Medulla oblongata (tissue), 1 donor: ENCODE measurements at regions not wholly inside any gene's neighbourhood (a gene's known extent, or its start where the extent isn't known, plus 50 kb on each side); places are given as distances from the start of the nearest gene placed in this dataset.
A peak's percentile ranks its signal among the peaks of the same experiment; 100 is the strongest.
"Not testable (repeated sequence)": the region's sequence is repeated elsewhere in the genome, so short reads cannot be mapped to it uniquely, and the experiment has no call there.

Experiments used
- DNase-seq: peaks from one replicate; pipeline ENCODE4 v3.0.0-alpha.2; 2015; ENCODE audit errors: extremely low spot score

DNA sequence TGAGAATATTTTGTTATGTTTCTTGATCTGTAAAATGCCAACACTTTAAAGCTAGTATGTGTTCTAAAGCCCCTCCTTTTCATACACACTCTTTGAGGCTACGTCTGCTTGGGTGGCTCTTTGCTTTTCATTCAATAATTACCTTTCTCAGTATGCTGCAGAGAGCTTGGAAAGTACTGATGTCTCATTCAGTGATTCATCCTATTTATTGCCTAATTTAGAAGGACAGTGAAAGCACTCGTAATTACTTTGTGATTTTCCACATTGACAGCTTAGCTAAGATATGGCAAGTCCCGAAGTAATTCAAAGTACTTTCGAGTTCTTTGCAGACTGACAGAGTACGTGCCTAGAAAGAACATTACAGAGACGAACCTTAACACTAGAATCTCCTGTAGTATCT, 57.2 kb downstream of the BMP15 start:
- no peak for DNase-seq

DNA sequence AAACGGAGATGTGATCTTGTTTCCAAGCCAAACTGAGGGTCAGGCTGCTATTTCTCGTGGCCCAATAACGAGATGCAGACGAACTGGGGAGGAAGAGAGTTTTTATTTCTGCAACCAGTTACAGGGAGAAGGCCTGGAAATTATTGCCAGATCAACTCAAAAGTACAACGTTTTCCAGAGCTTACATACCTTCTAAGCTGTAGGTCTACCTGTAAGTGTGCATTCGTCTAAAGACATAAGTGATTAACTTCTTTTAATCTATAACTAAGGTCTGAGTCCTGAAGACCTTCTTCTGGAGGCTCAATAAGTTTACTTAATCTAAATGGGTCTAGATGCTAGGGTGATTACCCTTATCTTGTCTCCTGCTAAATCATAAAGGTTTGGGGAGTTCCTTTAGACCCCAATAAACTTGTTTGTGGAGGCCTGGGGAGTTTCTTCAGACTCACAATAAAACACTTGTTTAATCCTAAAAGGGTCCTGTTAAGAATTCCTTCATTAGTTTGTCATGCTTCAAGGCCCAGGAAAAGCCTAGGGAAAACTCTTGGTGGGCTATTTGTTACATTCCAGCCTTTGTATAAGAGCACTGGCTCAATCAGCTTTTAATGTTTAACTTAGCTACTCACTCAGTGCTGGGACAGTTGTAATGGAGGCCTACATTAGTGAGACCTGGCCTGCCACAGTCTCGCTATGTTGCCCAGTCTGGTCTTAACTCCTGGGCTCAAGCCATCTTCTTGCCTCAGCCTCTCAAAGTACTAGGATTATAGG, 58.5 kb downstream of the BMP15 start:
- not testable (repeated sequence) for DNase-seq

DNA sequence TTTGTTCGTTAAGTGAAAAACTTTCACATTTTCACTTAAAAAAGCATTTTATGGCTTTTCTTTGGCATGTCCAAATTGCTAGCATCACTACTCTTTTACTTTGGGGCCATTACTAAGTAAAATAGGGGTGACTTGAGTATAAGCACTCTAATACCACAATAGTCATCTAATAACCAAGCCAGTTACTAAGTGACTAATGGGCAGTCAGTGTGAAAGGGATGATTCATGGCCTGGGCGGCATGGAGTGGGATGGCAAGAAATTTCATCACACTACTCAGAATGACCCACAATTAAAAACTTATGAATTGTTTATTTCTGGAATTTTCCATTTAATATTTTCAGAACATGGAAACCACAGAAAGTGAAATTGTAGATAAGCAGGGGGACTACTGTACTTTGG, 60.9 kb downstream of the BMP15 start:
- no peak for DNase-seq

DNA sequence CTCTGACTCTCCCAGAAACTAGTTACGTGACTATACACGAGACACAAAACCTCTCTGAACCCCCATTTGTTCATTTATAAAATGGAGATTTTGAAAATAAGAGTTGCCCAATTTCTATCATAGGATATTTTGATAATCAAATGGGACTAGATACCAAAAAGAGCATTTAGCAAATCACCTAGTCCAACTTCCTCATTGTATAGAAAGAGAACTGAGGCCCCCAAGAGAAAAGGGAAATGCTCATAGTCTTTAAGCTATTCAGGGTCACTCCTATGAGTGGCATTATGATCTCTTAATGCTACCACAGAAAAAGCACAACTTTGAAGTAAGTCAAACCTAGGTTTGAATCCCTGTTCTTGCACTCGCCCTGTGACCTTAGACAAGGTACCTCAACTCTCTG, 62.7 kb downstream of the BMP15 start:
- DNase-seq: no peak

DNA sequence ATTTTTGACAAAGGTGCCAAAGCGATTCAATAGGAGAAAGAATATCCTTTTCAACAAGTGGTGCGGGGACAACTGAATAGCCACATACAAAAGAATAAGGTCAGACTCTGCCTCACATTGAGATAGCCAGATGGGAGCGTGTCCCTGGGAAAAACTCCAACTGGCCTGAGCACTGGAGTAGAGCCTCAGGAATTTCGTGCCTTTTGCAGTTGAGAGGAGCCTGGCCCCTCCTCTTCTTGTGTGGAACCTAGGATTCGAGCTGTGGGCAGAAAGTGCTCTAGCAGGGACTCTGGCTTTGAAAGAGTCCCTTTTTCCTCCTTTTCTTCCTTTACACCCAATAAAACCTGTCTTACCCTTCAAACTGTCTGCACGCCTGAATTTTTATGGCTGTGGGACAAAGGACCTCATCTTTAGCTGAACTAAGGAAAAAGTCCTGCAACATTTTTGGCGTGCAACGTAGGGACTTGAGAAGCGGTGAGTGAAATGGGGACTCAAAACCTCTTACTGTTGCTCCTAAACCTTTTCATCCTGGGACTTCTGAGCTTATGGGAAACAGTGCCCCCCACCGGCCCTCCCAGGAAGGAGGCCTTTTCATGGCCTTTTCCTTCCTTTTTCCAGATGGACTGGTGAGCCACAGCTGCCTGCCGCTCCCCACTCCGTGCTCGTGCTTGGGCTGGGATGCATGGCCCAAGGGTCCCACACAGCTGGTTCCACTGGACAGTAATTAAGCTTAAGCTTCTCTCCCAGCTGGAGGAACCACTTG, 68.6 kb downstream of the BMP15 start:
- no peak for DNase-seq

DNA sequence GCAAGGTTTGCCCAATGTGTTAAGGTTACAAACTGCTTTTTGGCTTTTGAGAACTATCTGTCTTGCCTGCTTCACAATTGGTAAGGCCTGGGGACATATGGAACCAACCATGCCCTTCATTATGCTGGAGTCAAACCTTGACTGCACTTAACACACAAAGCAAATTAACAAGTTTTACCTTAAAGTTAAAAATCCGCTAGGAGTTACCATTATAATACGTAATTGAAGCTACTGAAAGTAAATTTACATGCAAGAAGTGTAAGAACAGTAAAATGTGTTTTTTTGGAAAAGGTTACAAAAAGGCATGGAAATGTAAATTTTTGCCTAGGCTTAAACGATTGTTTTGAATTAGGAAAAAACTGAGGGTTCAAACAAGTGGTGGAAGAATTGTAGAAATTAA, 69.7 kb downstream of the BMP15 start:
- DNase-seq: no peak

DNA sequence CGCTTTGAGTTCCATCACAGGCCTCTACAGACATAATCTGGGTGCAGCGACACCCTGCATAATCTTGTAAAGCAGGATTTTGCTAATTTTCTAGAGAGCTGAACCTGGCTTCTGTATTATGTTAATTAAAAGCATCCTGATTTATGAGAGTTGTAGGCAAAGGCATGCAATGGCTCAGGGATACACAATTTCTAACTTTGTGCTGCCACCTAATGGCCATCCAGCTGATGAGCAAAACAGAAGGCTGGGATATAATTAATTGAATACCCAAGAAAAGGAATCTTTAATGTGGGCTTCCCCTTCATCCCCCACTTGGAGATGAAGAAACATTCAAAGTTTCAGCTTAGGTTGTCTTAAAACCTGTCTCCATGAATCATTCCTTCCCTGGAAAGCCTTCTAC, 78.1 kb downstream of the BMP15 start:
- peak; percentile 37 for DNase-seq

DNA sequence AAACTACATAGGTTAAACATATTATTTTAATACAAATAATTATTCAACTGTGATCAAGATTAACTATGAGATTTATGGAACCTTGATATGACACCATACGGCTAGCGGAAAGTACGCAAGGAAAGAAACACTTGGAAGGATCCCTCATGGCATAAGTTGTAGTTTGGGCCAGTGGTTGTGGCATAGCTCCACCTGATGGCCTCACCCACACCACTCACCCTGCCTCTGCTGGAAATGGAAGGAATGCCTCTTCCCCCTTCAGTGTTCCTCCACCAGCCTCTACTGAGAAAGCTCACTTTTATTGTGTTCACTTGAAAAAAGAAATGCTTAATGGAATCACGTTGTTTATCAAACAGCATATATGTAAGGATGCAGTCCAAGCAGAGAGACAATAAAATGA, 86.4 kb downstream of the BMP15 start:
- DNase-seq: no peak

DNA sequence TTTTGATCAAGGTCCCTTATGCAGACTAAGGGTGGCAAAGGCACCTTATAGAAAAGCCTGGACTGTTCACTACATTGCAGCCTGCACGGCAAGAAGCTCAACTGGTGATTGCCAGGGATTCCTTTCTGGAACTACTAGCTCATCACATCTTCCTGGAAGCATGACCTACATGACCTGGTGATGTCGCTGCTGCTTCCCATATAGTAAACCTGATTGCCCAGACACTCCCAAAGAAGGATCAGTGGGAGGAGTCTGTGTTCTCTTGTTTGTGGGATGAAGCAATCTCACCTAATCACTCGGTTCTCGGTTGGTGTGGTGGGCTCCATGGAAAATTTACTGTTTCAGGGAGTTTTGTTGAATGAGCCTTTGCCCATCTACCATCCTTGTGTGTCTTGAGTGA, 89.8 kb downstream of the BMP15 start:
- DNase-seq: not testable (repeated sequence)

DNA sequence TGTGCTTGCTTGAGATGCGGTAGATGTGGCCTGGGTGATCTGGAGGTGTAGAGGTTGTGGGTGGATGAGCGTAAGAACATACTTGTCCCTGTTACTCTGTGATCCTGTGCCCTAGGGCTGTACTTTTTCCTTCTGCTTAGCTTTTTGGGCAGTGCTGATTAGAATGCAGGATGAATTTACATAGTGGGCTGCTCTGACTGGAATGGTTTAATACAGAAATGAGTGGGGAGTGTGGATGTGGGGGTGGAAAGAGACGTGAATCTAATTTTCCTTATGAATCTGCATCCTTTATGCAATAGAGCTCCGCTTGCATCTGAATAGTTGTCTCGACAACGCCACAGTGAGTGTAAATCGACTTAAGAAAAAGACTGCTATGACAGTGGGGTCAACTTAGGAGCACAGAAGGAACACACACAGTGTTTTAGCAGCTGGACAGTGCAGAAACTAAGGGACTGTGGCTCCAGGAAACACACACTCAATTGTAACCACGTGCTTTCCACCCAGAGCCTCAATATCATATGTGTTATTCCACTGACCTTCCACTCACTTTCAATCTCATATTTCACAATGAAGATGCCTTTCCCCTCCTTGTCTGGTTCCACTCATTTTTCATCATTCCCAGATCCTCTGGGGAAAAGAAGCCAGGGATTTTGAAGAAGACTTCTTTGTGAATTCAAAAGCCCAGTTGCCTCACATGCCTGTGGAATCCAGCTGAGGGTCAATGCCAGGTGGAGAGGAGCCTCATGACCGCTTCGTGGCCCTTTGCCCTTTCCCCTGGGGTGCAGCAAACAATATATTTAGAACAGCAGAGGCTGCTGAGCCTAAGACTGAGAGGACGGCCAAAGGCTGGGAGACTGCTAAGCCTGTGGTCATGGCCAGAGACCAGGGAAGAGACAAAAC, 91.4 kb downstream of the BMP15 start:
- DNase-seq: not testable (repeated sequence)

DNA sequence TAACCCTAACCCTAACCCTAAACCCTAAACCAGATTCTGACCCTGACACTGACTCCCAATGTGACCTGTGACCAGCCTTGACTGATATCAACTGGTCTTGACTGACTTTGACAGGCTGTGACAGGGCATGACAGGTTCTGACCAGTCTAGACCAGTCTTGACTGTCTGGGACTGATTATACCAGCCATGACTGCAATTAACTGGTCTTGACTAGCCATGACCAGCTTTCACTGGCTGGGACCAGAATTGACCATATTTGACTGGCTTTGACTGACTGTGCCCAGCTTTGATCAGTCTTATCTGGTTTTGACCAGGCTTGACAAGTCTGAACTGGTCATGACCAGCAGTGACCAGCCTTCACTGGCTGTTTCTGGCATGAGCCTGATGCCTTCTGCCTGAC, 95.5 kb downstream of the BMP15 start:
- no peak for DNase-seq

DNA sequence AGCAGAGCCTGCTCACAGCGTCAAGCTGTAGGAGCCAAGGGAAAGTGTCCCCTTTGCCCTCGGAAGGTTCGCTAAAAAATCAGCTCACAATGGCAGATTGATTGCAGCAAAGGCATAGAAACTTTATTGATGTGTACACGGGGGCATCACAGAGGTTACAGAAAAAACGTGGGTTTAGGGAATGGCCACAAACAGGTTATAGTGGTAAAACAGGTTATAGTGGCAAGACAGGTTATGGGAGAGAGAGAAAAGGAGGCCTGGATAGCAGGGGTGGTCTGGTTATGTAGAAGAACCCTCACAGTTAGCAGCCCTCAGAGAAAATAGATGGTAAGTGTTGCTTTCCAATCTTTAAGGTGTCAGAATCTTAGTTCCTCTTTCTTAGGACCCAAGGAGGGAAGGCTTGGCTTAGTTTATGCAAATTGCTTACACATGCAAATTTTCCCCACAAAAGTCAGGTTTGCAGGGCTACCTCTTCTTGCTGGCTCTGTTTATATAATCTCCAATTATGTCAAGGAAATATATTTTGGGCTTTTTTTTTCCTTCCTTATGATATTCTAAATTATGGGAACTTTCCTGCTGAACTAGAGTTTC, 113.7 kb downstream of the BMP15 start:
- DNase-seq: no peak

DNA sequence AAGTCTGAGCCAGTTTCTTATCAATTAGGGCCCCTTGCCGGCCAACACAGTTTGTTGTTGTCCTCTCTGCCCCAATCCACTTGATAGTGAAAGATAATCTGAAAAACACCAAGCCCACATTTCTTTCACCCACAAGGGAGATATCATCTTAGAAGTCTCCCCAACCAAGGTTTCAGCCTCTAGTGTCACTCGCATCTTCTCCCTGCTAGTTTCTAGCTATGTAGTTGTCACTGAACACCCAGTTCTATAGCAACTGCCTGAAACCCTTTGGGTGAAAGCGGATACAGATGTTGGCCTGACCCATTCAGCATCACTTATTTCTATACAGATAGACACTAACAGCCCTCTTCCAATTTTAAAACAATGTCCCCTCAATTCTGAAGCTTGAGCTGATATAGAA, 116.3 kb downstream of the BMP15 start:
- DNase-seq: no peak

DNA sequence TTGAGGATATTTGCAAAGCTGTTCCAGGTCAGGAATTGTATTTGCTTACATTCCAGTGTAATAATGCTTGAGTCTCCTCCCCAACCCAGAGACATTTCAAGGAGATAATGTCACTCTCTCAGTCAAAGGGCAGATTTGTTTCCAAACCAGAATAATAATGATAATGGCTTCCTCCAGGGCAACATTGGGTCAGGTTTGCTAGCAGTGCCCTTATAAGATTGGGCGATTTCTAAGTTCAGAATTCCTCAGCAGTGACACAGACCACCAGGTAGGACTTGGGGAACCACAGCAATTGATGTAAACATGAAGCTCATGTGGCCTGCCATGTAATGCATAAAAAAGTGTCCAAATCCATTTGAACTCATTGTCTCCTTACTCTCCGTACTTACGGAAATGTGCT, 125.2 kb downstream of the BMP15 start:
- DNase-seq: no peak

DNA sequence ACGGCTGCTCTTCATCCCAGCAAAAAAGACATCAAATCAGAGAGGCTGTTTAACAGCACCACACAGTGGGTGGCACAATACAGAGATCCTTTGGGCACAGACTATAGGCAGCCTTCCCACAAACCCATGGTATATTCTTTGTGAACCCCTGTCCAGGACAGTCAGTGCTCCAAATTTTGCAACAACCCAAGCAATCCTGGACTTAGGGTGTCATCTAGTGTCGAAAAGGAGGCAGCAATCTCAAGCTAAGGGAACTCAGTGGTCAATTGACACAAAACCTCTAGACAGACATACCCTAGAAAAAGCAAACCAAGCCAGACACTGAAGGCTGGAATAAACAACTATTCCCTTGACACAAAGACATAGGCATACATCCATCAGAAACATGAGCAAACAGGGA, 137.4 kb downstream of the BMP15 start:
- DNase-seq: no peak

DNA sequence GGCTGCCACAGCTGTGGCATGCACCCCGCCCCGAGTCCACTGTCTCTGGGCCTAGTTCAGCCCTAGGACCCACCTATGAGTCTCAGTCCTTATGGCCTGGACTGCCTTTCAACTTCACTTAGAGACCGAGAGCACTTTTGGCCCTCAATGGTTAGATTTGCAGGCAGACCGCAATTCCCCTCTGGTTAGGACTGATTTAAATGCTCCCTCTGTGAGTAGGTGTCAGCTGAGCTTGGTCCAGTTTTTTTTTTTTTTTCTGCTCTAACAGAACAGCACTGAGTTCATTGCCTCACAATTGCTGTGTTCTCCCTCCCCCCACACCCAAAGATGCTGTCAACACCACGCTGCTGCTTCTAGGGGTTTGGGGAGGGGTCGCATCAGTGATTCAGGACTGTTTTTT, 143.2 kb downstream of the BMP15 start:
- DNase-seq: no peak

DNA sequence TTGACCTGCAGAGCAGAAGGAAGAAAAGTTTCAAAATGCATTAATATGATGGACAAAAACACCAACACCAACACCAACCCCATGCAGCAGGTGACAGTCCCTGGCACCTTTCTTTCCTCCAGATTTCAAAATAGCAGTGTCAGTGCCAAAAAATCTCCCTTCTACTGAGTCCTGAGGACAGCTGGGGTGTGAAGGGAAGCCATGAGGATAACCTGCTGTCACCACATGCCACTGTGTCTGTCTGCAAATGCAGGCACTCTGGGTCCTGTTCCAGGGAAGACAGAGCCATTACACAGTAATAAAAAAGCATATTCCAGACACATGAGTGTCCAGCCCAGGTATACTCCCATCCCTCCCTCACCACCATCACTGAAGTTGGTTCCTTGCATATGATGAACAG, 187.5 kb downstream of the BMP15 start:
- no peak for DNase-seq

DNA sequence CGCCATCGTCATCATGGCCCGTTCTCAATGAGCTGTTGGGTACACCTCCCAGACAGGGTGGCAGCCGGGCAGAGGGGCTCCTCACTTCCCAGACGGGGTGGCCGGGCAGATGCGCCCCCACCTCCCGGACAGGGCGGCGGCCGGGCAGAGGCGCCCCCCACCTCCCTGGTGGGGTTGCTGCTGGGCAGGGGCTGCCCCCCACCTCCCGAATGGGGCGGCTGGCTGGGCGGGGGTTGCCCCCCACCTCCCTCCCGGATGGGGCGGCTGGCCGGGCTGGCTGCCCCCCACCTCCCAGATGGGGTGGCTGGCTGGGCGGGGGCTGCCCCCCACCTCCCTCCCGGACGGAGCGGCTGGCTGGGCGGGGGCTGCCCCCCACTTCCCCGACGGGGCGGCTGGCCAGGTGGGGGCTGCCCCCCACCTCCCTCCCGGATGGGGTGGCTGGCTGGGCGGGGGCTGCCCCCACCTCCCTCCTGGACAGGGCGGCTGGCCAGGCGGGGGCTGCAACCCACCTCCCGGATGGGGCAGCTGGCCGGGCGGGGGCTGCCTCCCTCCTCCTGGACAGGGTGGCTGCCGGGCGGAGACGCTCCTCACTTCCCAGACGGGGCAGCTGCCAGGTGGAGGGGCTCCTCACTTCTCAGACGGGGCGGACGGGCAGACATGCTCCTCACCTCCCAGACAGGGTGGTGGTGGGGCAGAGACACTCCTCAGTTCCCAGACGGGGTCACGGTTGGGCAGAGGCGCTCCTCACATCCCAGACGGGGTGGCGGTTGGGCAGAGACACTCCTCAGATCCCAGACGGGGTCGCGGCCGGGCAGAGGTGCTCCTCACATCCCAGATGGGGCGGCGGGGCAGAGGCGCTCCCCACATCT, 208.8 kb downstream of the BMP15 start:
- not testable (repeated sequence) for DNase-seq

DNA sequence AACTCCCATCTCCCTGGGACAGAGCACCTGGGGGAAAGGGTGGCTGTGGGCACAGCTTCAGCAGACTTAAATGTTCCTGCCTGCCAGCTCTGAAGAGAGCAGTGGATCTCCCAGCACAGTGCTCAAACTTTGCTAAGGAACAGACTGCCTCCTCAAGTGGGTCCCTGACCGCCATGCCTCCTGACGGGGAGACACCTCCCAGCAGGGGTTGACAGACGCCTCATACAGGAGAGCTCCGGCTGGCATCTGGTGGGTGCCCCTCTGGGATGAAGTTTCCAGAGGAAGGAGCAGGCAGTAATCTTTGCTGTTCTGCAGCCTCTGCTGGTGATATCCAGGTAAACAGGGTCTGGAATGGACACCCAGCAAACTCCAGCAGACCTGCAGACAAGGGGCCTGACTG, 206.9 kb upstream of the NUDT10 start:
- not testable (repeated sequence) for DNase-seq

DNA sequence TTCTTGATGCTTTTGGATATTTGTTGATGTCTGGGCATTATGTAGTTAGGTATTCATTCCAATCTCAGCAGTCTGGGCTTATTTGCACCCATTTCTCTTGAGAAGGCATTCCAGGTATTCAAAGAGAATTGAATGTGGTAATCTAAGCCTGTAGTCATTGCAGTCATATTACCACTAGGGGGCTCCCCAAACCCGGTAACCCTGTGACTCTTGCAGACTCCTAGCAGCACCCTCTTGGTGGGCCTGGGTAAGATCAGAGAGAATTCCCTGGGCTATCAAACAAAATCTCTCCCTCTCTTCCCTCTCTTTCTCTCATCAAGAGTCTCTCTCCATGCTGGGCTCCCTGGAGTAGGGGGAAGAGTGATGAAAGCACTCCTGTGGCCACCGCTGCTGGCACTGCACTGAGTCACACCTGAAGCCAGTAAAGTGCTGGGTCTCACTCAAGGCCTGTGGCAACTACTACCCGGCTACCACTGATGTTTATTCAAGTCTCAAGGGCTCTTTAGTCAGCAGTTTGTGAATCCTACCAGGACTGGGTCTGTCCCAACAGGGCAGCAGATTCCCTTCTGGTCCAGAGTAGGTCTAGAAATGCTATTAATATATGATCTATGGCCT, 187.7 kb upstream of the NUDT10 start:
- peak; percentile 27 for DNase-seq

DNA sequence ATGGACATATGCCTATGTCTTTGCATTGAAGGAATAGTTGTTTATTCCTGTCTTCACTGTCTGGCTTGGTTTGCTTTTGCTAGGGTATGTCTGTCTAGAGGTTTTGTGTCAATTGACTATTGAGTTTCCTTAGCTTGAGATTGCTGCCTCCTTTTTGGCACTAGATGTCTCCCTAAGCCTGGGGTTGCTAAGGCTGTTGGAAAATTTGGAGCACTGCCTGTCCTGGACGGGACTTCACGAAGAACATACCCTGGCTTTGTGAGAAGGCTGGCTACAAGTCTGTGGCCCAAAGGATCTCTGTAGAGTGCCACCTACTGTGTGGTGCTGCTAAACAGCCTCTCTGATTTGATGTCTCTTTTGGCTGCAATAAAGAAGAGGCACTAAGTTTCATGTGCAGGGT, 183.8 kb upstream of the NUDT10 start:
- DNase-seq: peak; percentile 31
